ENCODE measurements at regions not wholly inside any gene's neighbourhood (a gene's known extent, or its start where the extent isn't known, plus 50 kb on each side); places are given as distances from the start of the nearest gene placed in this dataset.

GRCh38 chr22:22358152-22358551 is 113.6 kb downstream of the VPREB1 start:
- H3K4me1 ChIP-seq: no peaks in the 10 kb centered on the region
- H3K27me3 ChIP-seq: no peaks in the 10 kb centered on the region
- TF ChIP-seq CTCF (IDR thresholded peaks at IDR 0.05) (no peak), POLR2A (IDR thresholded peaks at IDR 0.05) (no peak), POLR2AphosphoS5 (IDR thresholded peaks at IDR 0.05) (no peak)
- H3K9me3 ChIP-seq: no peaks in the 10 kb centered on the region
- intact Hi-C loops (cut with DNase I; ENCODE audit: low total_unique reads): no loop called here
- no peaks in the 10 kb centered on the region for H3K36me3 ChIP-seq
- no peak overlapping the region for H3K27ac ChIP-seq
- no peak for DNase-seq (ENCODE audit: low spot score in 2 of 2)
- H3K4me3 ChIP-seq: no peak overlapping the region

- Histone ChIP-seq H3K9me3 (no peaks in the 10 kb centered on the region), H3K27me3 (no peaks in the 10 kb centered on the region), H3K36me3 (no peaks in the 10 kb centered on the region), H3K4me1 (no peaks in the 10 kb centered on the region), H3K27ac (no peak overlapping the region), H3K4me3 (no peak overlapping the region)
- TF ChIP-seq POLR2AphosphoS5 (IDR thresholded peaks at IDR 0.05) (no peak), CTCF (IDR thresholded peaks at IDR 0.05) (no peak), POLR2A (IDR thresholded peaks at IDR 0.05) (no peak)
- no peak for DNase-seq (ENCODE audit: low spot score in 2 of 2)
- intact Hi-C loops (cut with DNase I; ENCODE audit: low total_unique reads): no loop called here
Measured at GRCh38 chr22:22358686-22359085, 114.1 kb downstream of the VPREB1 start.

DNA sequence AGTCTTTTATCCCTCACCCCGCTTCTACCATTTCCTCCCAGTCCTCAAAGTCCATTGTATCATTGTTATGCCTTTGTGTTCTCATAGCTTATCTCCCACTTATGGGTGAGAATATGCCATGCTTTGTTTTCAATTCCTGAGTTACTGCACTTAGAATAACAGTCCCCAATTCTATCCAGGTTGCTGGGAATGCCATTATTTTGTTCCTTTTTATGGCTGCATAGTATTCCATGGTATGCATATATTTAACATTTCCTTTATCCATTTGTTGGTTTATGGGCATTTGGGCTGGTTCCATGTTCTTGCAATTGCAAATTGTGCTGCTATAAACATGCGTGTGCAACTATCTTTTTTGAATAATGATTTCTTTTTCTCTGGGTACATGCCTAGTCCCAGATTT is 114.9 kb downstream of the VPREB1 start:
- H3K36me3 ChIP-seq: no peaks in the 10 kb centered on the region
- no peaks in the 10 kb centered on the region for H3K9me3 ChIP-seq
- no peak overlapping the region for H3K4me3 ChIP-seq
- no peaks in the 10 kb centered on the region for H3K4me1 ChIP-seq
- TF ChIP-seq POLR2A (IDR thresholded peaks at IDR 0.05) (no peak), CTCF (IDR thresholded peaks at IDR 0.05) (no peak)
- intact Hi-C loops (cut with DNase I; ENCODE audit: low total_unique reads): no loop called here
- no peak overlapping the region for H3K27ac ChIP-seq
- no peak for DNase-seq (ENCODE audit: low spot score in 2 of 2)
- H3K27me3 ChIP-seq: no peaks in the 10 kb centered on the region

DNA sequence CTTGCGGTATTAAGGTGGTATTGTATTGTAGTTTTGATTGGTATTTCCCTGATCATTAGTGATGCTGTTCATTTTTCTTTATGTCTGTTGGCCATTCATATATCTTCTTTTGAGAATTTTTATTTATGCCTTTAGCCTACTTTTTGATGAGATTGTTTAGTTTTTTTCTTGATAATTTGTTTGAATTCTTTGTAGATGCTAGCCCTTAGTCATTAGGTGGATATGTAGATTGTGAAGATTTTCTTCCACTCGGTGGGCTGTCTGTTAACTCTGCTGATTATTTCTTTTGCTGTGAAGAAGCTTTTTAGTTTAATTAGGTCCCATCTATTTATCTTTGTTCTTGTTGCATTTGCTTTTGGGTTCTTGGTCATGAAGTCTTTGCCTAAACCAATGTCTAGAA is 115.4 kb downstream of the VPREB1 start:
- H3K4me1 ChIP-seq: no peaks in the 10 kb centered on the region
- H3K27me3 ChIP-seq: no peaks in the 10 kb centered on the region
- TF ChIP-seq POLR2AphosphoS5 (IDR thresholded peaks at IDR 0.05): no peak
- TF ChIP-seq CTCF (IDR thresholded peaks at IDR 0.05): no peak
- TF ChIP-seq POLR2A (IDR thresholded peaks at IDR 0.05): no peak
- no peaks in the 10 kb centered on the region for H3K9me3 ChIP-seq
- intact Hi-C loops (cut with DNase I; ENCODE audit: low total_unique reads): loop anchor here (10.0 kb wide), 1 partner anchor 155 kb away; no protein-coding TSS in a partner anchor
- no peak for DNase-seq (ENCODE audit: low spot score in 2 of 2)
- H3K27ac ChIP-seq: no peak overlapping the region
- no peak overlapping the region for H3K4me3 ChIP-seq
- no peaks in the 10 kb centered on the region for H3K36me3 ChIP-seq

DNA sequence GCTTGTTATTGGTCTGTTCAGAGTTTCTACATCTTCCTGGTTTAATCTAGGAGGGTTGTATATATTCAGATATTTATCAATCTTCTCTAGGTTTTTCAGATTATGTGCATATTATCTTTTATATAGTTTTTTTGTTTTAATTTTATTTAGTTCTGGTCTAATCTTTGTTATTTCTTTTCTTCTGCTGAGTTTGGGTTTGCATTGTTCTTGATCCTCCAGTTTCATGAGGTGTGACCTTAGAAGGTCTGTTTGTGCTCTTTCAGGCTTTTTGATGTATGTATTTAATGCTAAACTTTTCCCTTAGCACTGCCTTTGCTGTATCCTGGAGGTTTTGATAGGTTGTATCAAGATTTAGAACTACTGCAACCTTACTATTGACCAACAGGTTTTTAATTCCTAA is 117.7 kb downstream of the VPREB1 start:
- Histone ChIP-seq H3K4me3 (no peak overlapping the region), H3K27ac (no peak overlapping the region), H3K9me3 (no peaks in the 10 kb centered on the region), H3K4me1 (no peaks in the 10 kb centered on the region), H3K36me3 (no peaks in the 10 kb centered on the region), H3K27me3 (no peaks in the 10 kb centered on the region)
- intact Hi-C loops (cut with DNase I; ENCODE audit: low total_unique reads): loop anchor here (10.0 kb wide), 1 partner anchor 158 kb away; no protein-coding TSS in a partner anchor
- no peak for TF ChIP-seq POLR2A (IDR thresholded peaks at IDR 0.05)
- no peak for TF ChIP-seq POLR2AphosphoS5 (IDR thresholded peaks at IDR 0.05)
- no peak for TF ChIP-seq CTCF (IDR thresholded peaks at IDR 0.05)
- DNase-seq (ENCODE audit: low spot score in 2 of 2): no peak

Measured in breast epithelium (tissue), 4 donors.